A549 (cell line): ENCODE measurements at regions not wholly inside any gene's neighbourhood (a gene's known extent, or its start where the extent isn't known, plus 50 kb on each side); places are given as distances from the start of the nearest gene placed in this dataset.
A peak's percentile ranks its signal among the peaks of the same experiment; 100 is the strongest.

Experiments used
- ATAC-seq, 2 experiments: fragments of 200-7000 bp in 1 of 2; fragments of >200 bp in 1 of 2; cut with Nextera tagmentation in 1 of 2; cut with Tn5 transposase in 1 of 2; 3 replicates each; pipeline versions ENCODE4 v1.8.0 to v1.9.1; 2018 to 2020; ENCODE audit warnings: mild to moderate bottlenecking in 1 of 2, moderate library complexity in 1 of 2
- CTCF ChIA-PET: fragments of 300-600 bp; sonication (Branson Sonifier 250); formaldehyde crosslinking; extraction: SDS; loops from one replicate; lab custom pipeline; 2021; ENCODE audit warnings: antibody characterized with exemption, inconsistent platforms; lab: Yijun Ruan, JAX
- POLR2A ChIA-PET: fragments of 350-600 bp; formaldehyde crosslinking; extraction: SDS; loops from one replicate; lab custom pipeline; 2021; ENCODE audit warnings: antibody characterized with exemption, inconsistent platforms; lab: Yijun Ruan, JAX
- DNase-seq, 2 experiments: peaks; one replicate each; pipeline versions ENCODE4 v3.0.0 to v3.0.0-alpha.2; 2011 to 2016; ENCODE audit warnings: low read depth in 1 of 2, low spot score in 1 of 2
- FAIRE-seq: peaks from 2 replicates; lab custom pipeline; 2011; peaks lifted over from hg19 to GRCh38; lab: Jason Lieb, UNC
- H3K27ac ChIP-seq, 2 experiments: fragments of >200 bp; sonication (Bioruptor Twin); formaldehyde crosslinking; 3 replicates each; pipeline ENCODE4 v1.5.1; 2016 to 2017
- H3K4me1 ChIP-seq: fragments of >200 bp; sonication (Bioruptor Twin); formaldehyde crosslinking; 3 replicates; pipeline ENCODE4 v1.6.1; 2016
- H3K4me2 ChIP-seq: fragments of >200 bp; sonication (Bioruptor Twin); formaldehyde crosslinking; 3 replicates; pipeline ENCODE4 v1.6.1; 2016
- H3K4me3 ChIP-seq: fragments of >200 bp; sonication (Bioruptor Twin); formaldehyde crosslinking; 3 replicates; pipeline ENCODE4 v1.5.1; 2016
- H3K9me3 ChIP-seq: fragments of >200 bp; sonication (Bioruptor Twin); formaldehyde crosslinking; 3 replicates; pipeline ENCODE4 v1.6.1; 2016
- ESRRA ChIP-seq: fragments of 150-350 bp; IDR thresholded peaks from 2 replicates; pipeline ENCODE4 v1.6.1; 2014; ENCODE audit warnings: mild to moderate bottlenecking, low read length, borderline replicate concordance
- FOSL2 ChIP-seq, 2 experiments: fragments of 450-650 bp in 1 of 2; fragments of >200 bp in 1 of 2; sonication (Bioruptor Twin) in 1 of 2; formaldehyde crosslinking; IDR thresholded peaks; 2 replicates each; pipeline versions ENCODE4 v1.5.0 to v1.6.1; 2016 to 2020; ENCODE audit warnings: mild to moderate bottlenecking in 1 of 2, moderate library complexity in 1 of 2
- GATA3 ChIP-seq: IDR thresholded peaks from 2 replicates; pipeline ENCODE4 v1.6.1; 2012; ENCODE audit warnings: borderline replicate concordance
- HOXA7 ChIP-seq: fragments of 250-450 bp; sonication (Bioruptor Pico); IDR thresholded peaks from 2 replicates; pipeline ENCODE4 v1.5.0; 2020; ENCODE audit warnings: mild to moderate bottlenecking, moderate library complexity
- JUN ChIP-seq, 2 experiments: fragments of >200 bp; sonication (Bioruptor Twin); formaldehyde crosslinking; IDR thresholded peaks; 2 replicates in 1 of 2; 3 replicates in 1 of 2; pipeline ENCODE4 v1.6.1; 2016 to 2017
- MAFK ChIP-seq: fragments of 450-650 bp; IDR thresholded peaks from 2 replicates; pipeline ENCODE4 v1.6.1; 2014; ENCODE audit not compliant: partially characterized antibody
- NPAS2 ChIP-seq: fragments of 250-450 bp; sonication (Bioruptor Pico); IDR thresholded peaks from 2 replicates; pipeline ENCODE4 v1.8.0; 2022; ENCODE audit warnings: mild to moderate bottlenecking, moderate library complexity, borderline replicate concordance
- NR3C1 ChIP-seq: fragments of >200 bp; sonication (Bioruptor Twin); formaldehyde crosslinking; IDR thresholded peaks from 3 replicates; pipeline ENCODE4 v1.6.1; 2017
- PHF8 ChIP-seq: fragments of 200-600 bp; sonication (generic); IDR thresholded peaks from 2 replicates; pipeline ENCODE4 v1.6.1; 2016; ENCODE audit warnings: low read depth, mild to moderate bottlenecking, antibody characterized with exemption, moderate library complexity, borderline replicate concordance
- POLR2A ChIP-seq: IDR thresholded peaks from 2 replicates; pipeline ENCODE4 v1.6.1; 2012; ENCODE audit warnings: mild to moderate bottlenecking, low read length
- POLR2AphosphoS2 ChIP-seq: conservative IDR thresholded peaks from 2 replicates; pipeline ENCODE4 v1.6.1; 2012; ENCODE audit warnings: low read length, improper control_type of control experiment, inconsistent platforms
- RAD21 ChIP-seq, 2 experiments: fragments of >200 bp in 1 of 2; sonication (Bioruptor Twin) in 1 of 2; formaldehyde crosslinking in 1 of 2; IDR thresholded peaks in 1 of 2; conservative IDR thresholded peaks in 1 of 2; 2 replicates in 1 of 2; 3 replicates in 1 of 2; pipeline ENCODE4 v1.6.1; 2012 to 2018; ENCODE audit warnings: inconsistent platforms in 1 of 2
- RCOR1 ChIP-seq: fragments of 150-350 bp; IDR thresholded peaks from 2 replicates; pipeline ENCODE4 v1.6.1; 2014; ENCODE audit warnings: antibody characterized with exemption, low read length, low read depth
- RFX5 ChIP-seq: fragments of 450-650 bp; IDR thresholded peaks from 2 replicates; pipeline ENCODE4 v1.7.1; 2014; ENCODE audit warnings: antibody characterized with exemption, mild to moderate bottlenecking, moderate library complexity
- SMC3 ChIP-seq: fragments of >200 bp; sonication (Bioruptor Twin); formaldehyde crosslinking; IDR thresholded peaks from 3 replicates; pipeline ENCODE4 v1.6.1; 2018; ENCODE audit warnings: inconsistent platforms
- SREBF2 ChIP-seq: fragments of 450-650 bp; IDR thresholded peaks from 2 replicates; pipeline ENCODE4 v1.6.1; 2014; ENCODE audit warnings: mild to moderate bottlenecking, moderate library complexity
- TFCP2L1 ChIP-seq: fragments of 250-450 bp; sonication (Bioruptor Pico); IDR thresholded peaks from 2 replicates; pipeline ENCODE4 v1.5.0; 2021; ENCODE audit warnings: mild to moderate bottlenecking
- TP53 ChIP-seq: fragments of 250-450 bp; sonication (Bioruptor Pico); IDR thresholded peaks from 2 replicates; pipeline ENCODE4 v1.5.0; 2021; ENCODE audit warnings: mild to moderate bottlenecking, moderate library complexity
- WGBS: methylation state at CpG from one replicate; pipeline ENCODE4 v1.1.6; 2017; ENCODE audit errors: missing lambda C conversion rate; 5-methylcytosine and 5-hydroxymethylcytosine counted together
- TF ChIP-seq, protein P1 (sequence below): fragments of 150-350 bp; IDR thresholded peaks from 2 replicates; pipeline ENCODE4 v1.6.1; 2014; ENCODE audit warnings: low read depth, mild to moderate bottlenecking, low read length
- TF ChIP-seq, protein P2 (sequence below): fragments of >200 bp; sonication (Bioruptor Twin); formaldehyde crosslinking; IDR thresholded peaks from 3 replicates; pipeline ENCODE4 v1.5.1; 2016
- TF ChIP-seq, protein P3 (sequence below): fragments of 200-600 bp; sonication (generic); IDR thresholded peaks from 2 replicates; pipeline ENCODE4 v1.6.1; 2016; ENCODE audit warnings: antibody characterized with exemption, mild to moderate bottlenecking, moderate library complexity
- TF ChIP-seq, protein P4 (sequence below): IDR thresholded peaks from 2 replicates; pipeline ENCODE4 v1.6.1; 2012; ENCODE audit warnings: low read depth, borderline replicate concordance
- TF ChIP-seq, protein P5 (sequence below): fragments of 450-650 bp; IDR thresholded peaks from 2 replicates; pipeline ENCODE4 v1.6.1; 2014; ENCODE audit warnings: antibody characterized with exemption

DNA sequence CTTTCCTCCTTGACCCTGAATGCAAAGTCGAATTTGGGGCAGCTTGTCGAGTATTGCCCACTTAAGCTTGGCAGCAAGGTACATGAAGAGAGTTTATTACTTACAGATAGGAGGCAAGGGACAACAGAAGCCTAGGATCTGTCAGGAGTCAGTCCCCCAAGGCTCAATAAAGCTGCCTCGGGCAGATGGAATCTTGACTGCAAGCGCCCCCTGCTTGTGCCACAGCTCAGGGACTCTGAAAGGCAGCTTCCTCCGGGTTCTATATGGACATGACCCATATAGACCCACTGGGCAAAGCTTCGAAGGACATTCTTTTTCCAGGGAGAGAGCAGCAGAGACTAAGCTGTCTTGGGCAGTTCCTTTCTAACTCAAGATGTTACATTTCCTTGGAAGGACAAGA, 971.5 kb downstream of the EFNA5 start:
- DNase-seq (no peak), FAIRE-seq (no peak), ATAC-seq (no peak; a peak in 1 of 6 replicates)
- WGBS, result 38% methylated on average over 6 of the region's 6 CpGs
- Histone ChIP-seq H3K27ac (no peak overlapping the region), H3K4me1 (no peaks in the 10 kb centered on the region), H3K9me3 (no peaks in the 10 kb centered on the region), H3K4me2 (no peak overlapping the region), H3K4me3 (no peak overlapping the region)
- CTCF ChIA-PET, result no interaction called here
- POLR2A ChIA-PET, result no interaction called here
- no peak for TF ChIP-seq FOSL2 (IDR thresholded peaks at IDR 0.05)
- no peak for TF ChIP-seq FOSL2 (CRISPR knock-in tag; IDR thresholded peaks at IDR 0.05)
- TF ChIP-seq RAD21 (conservative IDR thresholded peaks at IDR 0.05 in 1 of 2, IDR thresholded peaks at IDR 0.05 in 1 of 2), result peak in 1 of 2 experiments; percentile 30; a peak in 1 of 5 replicates
- TF ChIP-seq, protein P1, sequence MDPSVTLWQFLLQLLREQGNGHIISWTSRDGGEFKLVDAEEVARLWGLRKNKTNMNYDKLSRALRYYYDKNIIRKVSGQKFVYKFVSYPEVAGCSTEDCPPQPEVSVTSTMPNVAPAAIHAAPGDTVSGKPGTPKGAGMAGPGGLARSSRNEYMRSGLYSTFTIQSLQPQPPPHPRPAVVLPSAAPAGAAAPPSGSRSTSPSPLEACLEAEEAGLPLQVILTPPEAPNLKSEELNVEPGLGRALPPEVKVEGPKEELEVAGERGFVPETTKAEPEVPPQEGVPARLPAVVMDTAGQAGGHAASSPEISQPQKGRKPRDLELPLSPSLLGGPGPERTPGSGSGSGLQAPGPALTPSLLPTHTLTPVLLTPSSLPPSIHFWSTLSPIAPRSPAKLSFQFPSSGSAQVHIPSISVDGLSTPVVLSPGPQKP, result no peak

DNA sequence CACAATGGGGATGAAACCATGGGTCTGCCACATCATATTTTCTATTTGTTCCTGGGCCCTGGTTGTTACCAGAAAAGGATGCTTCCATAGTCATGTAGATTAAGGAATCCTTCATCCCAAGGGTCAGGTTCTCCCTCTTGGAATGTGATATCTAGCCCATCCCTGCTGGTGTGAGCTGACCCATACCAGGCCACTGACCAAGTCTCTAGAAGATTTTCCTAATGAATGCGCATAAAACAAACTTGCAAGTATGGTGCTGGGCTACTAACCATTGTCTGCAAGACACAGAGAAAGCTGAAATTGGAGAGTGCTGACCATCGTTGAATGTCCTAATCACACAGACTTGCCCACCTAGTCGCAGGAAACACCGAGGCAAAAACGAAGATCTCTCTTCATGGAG, 972.6 kb downstream of the EFNA5 start:
- FAIRE-seq (no peak), DNase-seq (no peak), ATAC-seq (no peak)
- Histone ChIP-seq H3K4me3 (no peak overlapping the region), H3K4me1 (no peaks in the 10 kb centered on the region), H3K27ac (no peak overlapping the region), H3K4me2 (no peak overlapping the region), H3K9me3 (no peaks in the 10 kb centered on the region)
- TF ChIP-seq, protein P2, sequence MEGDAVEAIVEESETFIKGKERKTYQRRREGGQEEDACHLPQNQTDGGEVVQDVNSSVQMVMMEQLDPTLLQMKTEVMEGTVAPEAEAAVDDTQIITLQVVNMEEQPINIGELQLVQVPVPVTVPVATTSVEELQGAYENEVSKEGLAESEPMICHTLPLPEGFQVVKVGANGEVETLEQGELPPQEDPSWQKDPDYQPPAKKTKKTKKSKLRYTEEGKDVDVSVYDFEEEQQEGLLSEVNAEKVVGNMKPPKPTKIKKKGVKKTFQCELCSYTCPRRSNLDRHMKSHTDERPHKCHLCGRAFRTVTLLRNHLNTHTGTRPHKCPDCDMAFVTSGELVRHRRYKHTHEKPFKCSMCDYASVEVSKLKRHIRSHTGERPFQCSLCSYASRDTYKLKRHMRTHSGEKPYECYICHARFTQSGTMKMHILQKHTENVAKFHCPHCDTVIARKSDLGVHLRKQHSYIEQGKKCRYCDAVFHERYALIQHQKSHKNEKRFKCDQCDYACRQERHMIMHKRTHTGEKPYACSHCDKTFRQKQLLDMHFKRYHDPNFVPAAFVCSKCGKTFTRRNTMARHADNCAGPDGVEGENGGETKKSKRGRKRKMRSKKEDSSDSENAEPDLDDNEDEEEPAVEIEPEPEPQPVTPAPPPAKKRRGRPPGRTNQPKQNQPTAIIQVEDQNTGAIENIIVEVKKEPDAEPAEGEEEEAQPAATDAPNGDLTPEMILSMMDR, result no peak
- TF ChIP-seq SREBF2, result no peak
- CTCF ChIA-PET, result no interaction called here
- POLR2A ChIA-PET, result no interaction called here
- 71% methylated on average over 5 of the region's 5 CpGs for WGBS

DNA sequence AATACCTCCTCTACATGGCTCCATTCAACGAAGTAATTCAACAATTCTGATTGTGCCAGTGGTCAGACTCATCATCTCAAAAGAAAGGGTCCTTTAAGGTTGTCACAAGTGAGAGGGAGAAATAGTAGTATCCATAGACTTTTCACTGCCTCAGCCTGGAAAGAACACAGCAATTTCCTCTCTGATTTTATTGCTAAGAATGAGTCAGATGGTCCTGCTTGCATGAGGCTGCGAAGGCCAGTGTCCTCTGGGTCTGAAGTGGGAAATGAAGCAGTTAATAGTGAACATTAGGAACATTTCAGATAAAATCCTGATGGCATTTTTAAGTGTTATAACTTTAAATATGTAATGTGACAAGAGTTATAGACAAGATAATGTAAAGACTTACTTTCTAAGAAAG, 979.0 kb downstream of the EFNA5 start:
- no peak for ATAC-seq

More for the DNA sequence above, 979.0 kb downstream of the EFNA5 start:
- no peak overlapping the region for H3K4me2 ChIP-seq
- H3K4me1 ChIP-seq, result no peaks in the 10 kb centered on the region
- H3K9me3 ChIP-seq, result no peaks in the 10 kb centered on the region
- H3K27ac ChIP-seq, result no peak overlapping the region
- no peak for TF ChIP-seq NPAS2
- TF ChIP-seq PHF8, result no peak
- TF ChIP-seq JUN (IDR thresholded peaks at IDR 0.05), result no peak
- TF ChIP-seq GATA3, result no peak
- no peak for TF ChIP-seq MAFK
- TF ChIP-seq, protein P3, sequence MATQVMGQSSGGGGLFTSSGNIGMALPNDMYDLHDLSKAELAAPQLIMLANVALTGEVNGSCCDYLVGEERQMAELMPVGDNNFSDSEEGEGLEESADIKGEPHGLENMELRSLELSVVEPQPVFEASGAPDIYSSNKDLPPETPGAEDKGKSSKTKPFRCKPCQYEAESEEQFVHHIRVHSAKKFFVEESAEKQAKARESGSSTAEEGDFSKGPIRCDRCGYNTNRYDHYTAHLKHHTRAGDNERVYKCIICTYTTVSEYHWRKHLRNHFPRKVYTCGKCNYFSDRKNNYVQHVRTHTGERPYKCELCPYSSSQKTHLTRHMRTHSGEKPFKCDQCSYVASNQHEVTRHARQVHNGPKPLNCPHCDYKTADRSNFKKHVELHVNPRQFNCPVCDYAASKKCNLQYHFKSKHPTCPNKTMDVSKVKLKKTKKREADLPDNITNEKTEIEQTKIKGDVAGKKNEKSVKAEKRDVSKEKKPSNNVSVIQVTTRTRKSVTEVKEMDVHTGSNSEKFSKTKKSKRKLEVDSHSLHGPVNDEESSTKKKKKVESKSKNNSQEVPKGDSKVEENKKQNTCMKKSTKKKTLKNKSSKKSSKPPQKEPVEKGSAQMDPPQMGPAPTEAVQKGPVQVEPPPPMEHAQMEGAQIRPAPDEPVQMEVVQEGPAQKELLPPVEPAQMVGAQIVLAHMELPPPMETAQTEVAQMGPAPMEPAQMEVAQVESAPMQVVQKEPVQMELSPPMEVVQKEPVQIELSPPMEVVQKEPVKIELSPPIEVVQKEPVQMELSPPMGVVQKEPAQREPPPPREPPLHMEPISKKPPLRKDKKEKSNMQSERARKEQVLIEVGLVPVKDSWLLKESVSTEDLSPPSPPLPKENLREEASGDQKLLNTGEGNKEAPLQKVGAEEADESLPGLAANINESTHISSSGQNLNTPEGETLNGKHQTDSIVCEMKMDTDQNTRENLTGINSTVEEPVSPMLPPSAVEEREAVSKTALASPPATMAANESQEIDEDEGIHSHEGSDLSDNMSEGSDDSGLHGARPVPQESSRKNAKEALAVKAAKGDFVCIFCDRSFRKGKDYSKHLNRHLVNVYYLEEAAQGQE, result no peak
- no peak for TF ChIP-seq RCOR1
- TF ChIP-seq NR3C1, result no peak
- no peak for TF ChIP-seq POLR2AphosphoS2
- TF ChIP-seq, protein P4, sequence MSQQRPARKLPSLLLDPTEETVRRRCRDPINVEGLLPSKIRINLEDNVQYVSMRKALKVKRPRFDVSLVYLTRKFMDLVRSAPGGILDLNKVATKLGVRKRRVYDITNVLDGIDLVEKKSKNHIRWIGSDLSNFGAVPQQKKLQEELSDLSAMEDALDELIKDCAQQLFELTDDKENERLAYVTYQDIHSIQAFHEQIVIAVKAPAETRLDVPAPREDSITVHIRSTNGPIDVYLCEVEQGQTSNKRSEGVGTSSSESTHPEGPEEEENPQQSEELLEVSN, result no peak
- TF ChIP-seq RFX5, result no peak
- TF ChIP-seq TP53 (CRISPR knock-in tag), result no peak
- TF ChIP-seq ESRRA, result no peak
- no peak for TF ChIP-seq POLR2A
- TF ChIP-seq SMC3, result no peak
- TF ChIP-seq, protein P5, sequence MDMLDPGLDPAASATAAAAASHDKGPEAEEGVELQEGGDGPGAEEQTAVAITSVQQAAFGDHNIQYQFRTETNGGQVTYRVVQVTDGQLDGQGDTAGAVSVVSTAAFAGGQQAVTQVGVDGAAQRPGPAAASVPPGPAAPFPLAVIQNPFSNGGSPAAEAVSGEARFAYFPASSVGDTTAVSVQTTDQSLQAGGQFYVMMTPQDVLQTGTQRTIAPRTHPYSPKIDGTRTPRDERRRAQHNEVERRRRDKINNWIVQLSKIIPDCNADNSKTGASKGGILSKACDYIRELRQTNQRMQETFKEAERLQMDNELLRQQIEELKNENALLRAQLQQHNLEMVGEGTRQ, result no peak
- no peak for TF ChIP-seq HOXA7 (CRISPR knock-in tag)
- no peak for TF ChIP-seq TFCP2L1 (CRISPR knock-in tag)
- ChIA-PET CTCF (no interaction called here), POLR2A (no interaction called here)
- 21% methylated on average over 2 of the region's 2 CpGs for WGBS
- no peak overlapping the region for H3K4me3 ChIP-seq
- DNase-seq (no peak), FAIRE-seq (peak; percentile 56)
